Esophagus squamous epithelium (tissue), 5 donors: ENCODE measurements at regions not wholly inside any gene's neighbourhood (a gene's known extent, or its start where the extent isn't known, plus 50 kb on each side); places are given as distances from the start of the nearest gene placed in this dataset.
"Not testable (repeated sequence)": the region's sequence is repeated elsewhere in the genome, so short reads cannot be mapped to it uniquely, and the experiment has no call there.

ENCODE experiments used
- DNase-seq: peaks from one replicate; lab custom pipeline; 2025; lab: John Stamatoyannopoulos, UW
- H3K27ac ChIP-seq, 4 donors: fragments of 200-600 bp; sonication (generic); one replicate each; pipeline ENCODE4 v1.5.1; 2016 to 2019; ENCODE audit warnings: mild to moderate bottlenecking in 1 of 4
- H3K27me3 ChIP-seq, 4 donors: fragments of 200-600 bp; sonication (generic); 1 replicate in 3 of 4; 2 replicates in 1 of 4; pipeline versions ENCODE4 v1.5.1 to v1.6.0; 2017 to 2021; ENCODE audit warnings: antibody characterized with exemption in 1 of 4
- H3K36me3 ChIP-seq, 3 donors: fragments of 200-600 bp; sonication (generic); one replicate each; pipeline ENCODE4 v1.5.1; 2016 to 2019
- H3K4me1 ChIP-seq, 3 donors: fragments of 200-600 bp; sonication (generic); one replicate each; pipeline ENCODE4 v1.5.1; 2017 to 2019
- H3K4me3 ChIP-seq, 4 donors: fragments of 200-600 bp; sonication (generic); 1 replicate in 3 of 4; 2 replicates in 1 of 4; pipeline ENCODE4 v1.5.1; 2016 to 2019; ENCODE audit warnings: mild to moderate bottlenecking in 2 of 4, moderate library complexity in 1 of 4
- H3K9me3 ChIP-seq, 3 donors: fragments of 200-600 bp; sonication (generic); one replicate each; pipeline ENCODE4 v1.5.1; 2016 to 2019
- CTCF ChIP-seq, 6 experiments: fragments of 450-650 bp in 4 of 6; fragments of 200-600 bp in 2 of 6; sonication (generic) in 2 of 6; IDR thresholded peaks; one replicate each; pipeline ENCODE4 v1.5.1; 2016 to 2019; ENCODE audit warnings: antibody characterized with exemption in 6 of 6, mild to moderate bottlenecking in 4 of 6, moderate library complexity in 4 of 6
- POLR2A ChIP-seq, 4 donors: fragments of 450-650 bp; IDR thresholded peaks; one replicate each; pipeline ENCODE4 v1.6.1; 2017; ENCODE audit warnings: antibody characterized with exemption in 4 of 4, mild to moderate bottlenecking in 4 of 4, moderate library complexity in 3 of 4
- WGBS, 2 donors: methylation state at CpG; one replicate each; pipeline ENCODE4 v1.1.5; 2018; 5-methylcytosine and 5-hydroxymethylcytosine counted together
- intact Hi-C: fragments of 100-400 bp; cut with DNase I; formaldehyde crosslinking; loops from one replicate; pipeline ENCODE4 v1.15.0; 2022
- donor health status: DM: yes; HTN: yes; CAD: no.

DNA sequence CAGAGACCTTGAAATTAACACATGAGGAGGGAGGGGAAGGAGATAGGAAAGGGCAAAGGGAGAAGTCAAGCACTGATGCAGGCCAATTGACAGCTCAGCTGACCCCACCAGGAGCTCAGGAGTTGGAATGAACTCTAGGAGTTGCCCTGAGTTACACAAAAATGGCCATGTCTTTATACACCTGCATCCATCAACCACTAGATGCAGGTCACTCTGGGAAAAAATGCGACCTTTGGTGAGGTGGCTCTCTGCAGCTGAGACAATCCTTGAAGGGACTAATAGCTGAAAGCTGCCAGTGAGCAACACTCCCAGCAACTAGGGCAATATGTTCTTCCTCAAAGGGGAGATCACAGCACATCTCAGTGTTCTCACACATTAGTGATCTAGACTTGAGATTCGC is 222.8 kb downstream of the RBM26 start:
- Histone ChIP-seq H3K9me3 (no peaks in the 10 kb centered on the region), H3K36me3 (no peaks in the 10 kb centered on the region), H3K4me1 (no peaks in the 10 kb centered on the region), H3K4me3 (no peak overlapping the region), H3K27me3 (no peaks in the 10 kb centered on the region), H3K27ac (no peak overlapping the region)
- no peak for DNase-seq
- intact Hi-C loops = no loop called here
- TF ChIP-seq CTCF (IDR thresholded peaks at IDR 0.05) = no peak
- no peak for TF ChIP-seq POLR2A (IDR thresholded peaks at IDR 0.05)
- 92 to 100% methylated on average over 2 of the region's 2 CpGs for WGBS, 2 donors

DNA sequence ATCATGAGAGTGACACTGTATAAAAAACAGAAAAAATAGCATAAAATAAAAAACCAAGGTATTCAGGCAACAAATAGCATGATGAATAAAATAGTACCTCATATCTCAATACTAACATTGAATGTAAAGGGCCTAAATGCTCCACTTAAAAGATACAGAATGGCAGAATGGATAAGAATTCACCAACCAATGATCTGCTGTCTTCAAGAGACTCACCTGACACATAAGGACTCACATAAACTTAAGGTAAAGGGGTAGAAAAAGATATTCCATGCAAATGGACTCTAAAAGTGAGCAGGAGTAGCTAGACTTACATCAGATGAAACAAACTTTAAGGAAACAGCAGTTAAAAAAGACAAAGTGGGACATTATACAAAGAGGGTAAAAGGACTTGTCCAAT is 232.4 kb downstream of the RBM26 start:
- H3K4me1 ChIP-seq, H3K27me3 ChIP-seq, DNase-seq, intact Hi-C loops, H3K27ac ChIP-seq, H3K4me3 ChIP-seq, H3K36me3 ChIP-seq, H3K9me3 ChIP-seq: not testable (repeated sequence)

DNA sequence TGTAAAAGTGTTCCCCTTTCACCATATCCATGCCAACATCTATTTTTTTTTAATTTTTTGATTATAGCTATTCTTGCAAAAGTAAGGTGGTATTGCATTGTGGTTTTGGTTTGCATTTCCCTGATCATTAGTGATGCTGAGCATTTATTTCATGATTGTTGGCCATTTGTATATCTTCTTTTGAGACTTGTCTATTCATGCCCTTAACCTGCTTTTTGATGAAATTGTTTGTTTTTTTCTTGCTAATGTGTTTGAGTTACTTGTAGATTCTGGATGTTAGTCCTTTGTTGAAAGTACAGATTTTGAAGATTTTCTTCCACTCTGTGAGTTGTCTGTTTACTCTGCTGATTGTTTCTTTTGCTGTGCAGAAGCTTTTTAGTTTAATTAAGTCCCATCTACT is 233.1 kb downstream of the RBM26 start:
- DNase-seq, H3K4me3 ChIP-seq, H3K4me1 ChIP-seq, H3K27me3 ChIP-seq, H3K36me3 ChIP-seq, H3K9me3 ChIP-seq, H3K27ac ChIP-seq, intact Hi-C loops: not testable (repeated sequence)

DNA sequence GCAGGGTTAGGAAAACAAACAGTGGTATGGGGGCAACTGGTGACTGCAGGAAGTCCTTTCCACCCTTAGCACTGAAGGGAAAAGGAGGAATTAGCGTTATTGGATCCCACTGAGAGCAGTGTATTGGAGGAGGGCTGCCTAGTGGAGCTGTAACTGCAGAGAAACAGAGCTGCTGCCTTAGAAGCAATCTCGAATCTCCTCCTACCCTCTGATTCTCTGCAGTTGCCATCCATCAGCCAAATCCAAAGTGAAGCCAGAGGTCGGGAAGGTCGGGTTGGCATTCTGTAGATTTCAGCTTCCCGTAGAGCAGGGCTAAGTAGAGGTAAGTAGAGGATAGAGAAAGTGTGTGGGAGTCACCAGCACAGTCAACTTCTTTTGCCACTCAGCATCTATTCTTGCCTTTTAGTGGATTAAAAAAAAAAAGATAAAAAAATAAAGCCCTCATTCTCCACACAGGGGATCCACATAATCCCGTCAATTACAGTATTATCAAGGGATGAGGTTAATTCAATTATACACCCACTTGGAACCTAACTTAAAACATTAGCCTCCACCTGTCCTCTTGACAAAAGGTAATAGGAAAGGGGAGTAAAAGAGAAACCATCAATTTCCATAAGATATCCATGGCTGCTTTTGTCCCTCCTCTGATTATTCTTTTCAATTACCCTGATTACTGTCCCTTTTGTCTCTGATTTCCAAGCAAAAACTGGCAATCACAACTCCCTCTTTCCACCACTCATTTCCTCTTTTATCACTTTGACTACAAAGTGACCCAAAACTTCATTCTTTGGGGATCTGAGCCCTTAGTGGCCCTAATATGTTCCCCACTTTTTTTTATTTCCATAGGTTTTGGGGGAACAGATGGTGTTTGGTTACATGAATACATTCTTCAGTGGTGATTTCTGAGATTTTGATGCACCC is 234.7 kb downstream of the RBM26 start:
- 37 to 47% methylated on average over 5 to 6 of the region's 6 CpGs for WGBS, 2 donors
- DNase-seq = no peak
- Histone ChIP-seq H3K4me3 (no peak overlapping the region), H3K36me3 (no peaks in the 10 kb centered on the region), H3K27ac (no peak overlapping the region), H3K9me3 (peaks cover 0 to 10% (median 0%) of the 10 kb centered on the region in 3 donors), H3K4me1 (no peaks in the 10 kb centered on the region), H3K27me3 (no peaks in the 10 kb centered on the region)
- TF ChIP-seq POLR2A (IDR thresholded peaks at IDR 0.05) (no peak), CTCF (IDR thresholded peaks at IDR 0.05) (no peak)
- intact Hi-C loops = no loop called here

GRCh38 chr13:79160818-79161217 is 245.2 kb downstream of the RBM26 start:
- DNase-seq = no peak
- no peak overlapping the region for H3K27ac ChIP-seq
- H3K27me3 ChIP-seq = no peaks in the 10 kb centered on the region
- H3K4me1 ChIP-seq = no peaks in the 10 kb centered on the region
- no peaks in the 10 kb centered on the region for H3K36me3 ChIP-seq
- intact Hi-C loops = no loop called here
- TF ChIP-seq POLR2A (IDR thresholded peaks at IDR 0.05) = no peak
- no peak for TF ChIP-seq CTCF (IDR thresholded peaks at IDR 0.05)
- no peak overlapping the region for H3K4me3 ChIP-seq
- no peaks in the 10 kb centered on the region for H3K9me3 ChIP-seq

- no peaks in the 10 kb centered on the region for H3K27me3 ChIP-seq
- H3K4me3 ChIP-seq = no peak overlapping the region
- 12 to 21% methylated on average over 2 of the region's 2 CpGs for WGBS, 2 donors
- H3K4me1 ChIP-seq = no peaks in the 10 kb centered on the region
- H3K36me3 ChIP-seq = no peaks in the 10 kb centered on the region
- no peak overlapping the region for H3K27ac ChIP-seq
- intact Hi-C loops = no loop called here
- no peaks in the 10 kb centered on the region for H3K9me3 ChIP-seq
- DNase-seq = no peak
- TF ChIP-seq CTCF (IDR thresholded peaks at IDR 0.05) = no peak
- TF ChIP-seq POLR2A (IDR thresholded peaks at IDR 0.05) = no peak
Measured at GRCh38 chr13:79155883-79156282, 250.2 kb downstream of the RBM26 start.
